SK-N-SH (cell line): ENCODE measurements at regions not wholly inside any gene's neighbourhood (a gene's known extent, or its start where the extent isn't known, plus 50 kb on each side); places are given as distances from the start of the nearest gene placed in this dataset.

ENCODE experiments used
- CTCF ChIA-PET: fragments of 300-600, 350-600 bp; formaldehyde crosslinking; extraction: SDS; loops from one replicate; lab custom pipeline; 2021; lab: Yijun Ruan, JAX
- POLR2A ChIA-PET: fragments of 350-600 bp; sonication (Branson Sonifier 250); formaldehyde crosslinking; extraction: SDS; loops from one replicate; lab custom pipeline; 2020; ENCODE audit warnings: antibody characterized with exemption, inconsistent platforms; lab: Yijun Ruan, JAX
- DNase-seq: peaks from one replicate; pipeline ENCODE4 v3.0.0; 2012
- H2AFZ ChIP-seq: fragments of 200-600 bp; sonication (generic); 2 replicates; pipeline ENCODE4 v1.8.1; 2016; ENCODE audit warnings: antibody characterized with exemption, mild to moderate bottlenecking, low read depth
- H3F3A ChIP-seq: fragments of 200-600 bp; sonication (generic); replicated peaks from 2 replicates; pipeline ENCODE3; 2016; ENCODE audit warnings: antibody characterized with exemption, mild to moderate bottlenecking; ENCODE audit not compliant: insufficient read depth
- H3K27ac ChIP-seq, 2 experiments: fragments of 200-500 bp in 1 of 2; fragments of 200-600 bp in 1 of 2; sonication (Bioruptor generic) in 1 of 2; sonication (generic), shearing (Covaris generic) in 1 of 2; 2 replicates each; pipeline versions ENCODE4 v1.5.1 to v1.6.1; 2014 to 2016; ENCODE audit warnings: low read depth in 2 of 2, inconsistent platforms in 1 of 2, low read length in 1 of 2, mild to moderate bottlenecking in 1 of 2, mixed read lengths in 1 of 2
- H3K27me3 ChIP-seq: fragments of 200-600 bp; sonication (generic), shearing (Covaris generic); 2 replicates; pipeline ENCODE4 v1.6.1; 2016; ENCODE audit warnings: mixed run types; ENCODE audit not compliant: insufficient read depth
- H3K36me3 ChIP-seq, 2 experiments: fragments of 200-500 bp in 1 of 2; fragments of 200-600 bp in 1 of 2; sonication (Bioruptor generic) in 1 of 2; sonication (generic) in 1 of 2; replicated peaks in 1 of 2; 2 replicates each; pipeline versions ENCODE3 to v1.5.1; 2014 to 2016; ENCODE audit warnings: low read length in 1 of 2, mild to moderate bottlenecking in 1 of 2; ENCODE audit not compliant: insufficient read depth in 2 of 2, control insufficient read depth in 1 of 2
- H3K4me1 ChIP-seq, 2 experiments: fragments of 200-500 bp in 1 of 2; fragments of 200-600 bp in 1 of 2; sonication (Bioruptor generic) in 1 of 2; sonication (generic), shearing (Covaris generic) in 1 of 2; 2 replicates each; pipeline versions ENCODE4 v1.5.1 to v1.6.1; 2014 to 2016; ENCODE audit warnings: low read depth in 1 of 2, low read length in 1 of 2, mixed run types in 1 of 2; ENCODE audit not compliant: insufficient read depth in 2 of 2, control insufficient read depth in 1 of 2
- H3K4me2 ChIP-seq: fragments of 200-600 bp; sonication (generic), shearing (Covaris generic); 2 replicates; pipeline ENCODE4 v1.6.1; 2017; ENCODE audit warnings: mixed run types
- H3K4me3 ChIP-seq, 2 experiments: fragments of 200-500 bp in 1 of 2; fragments of 200-600 bp in 1 of 2; sonication (Bioruptor generic) in 1 of 2; sonication (generic), shearing (Covaris generic) in 1 of 2; 2 replicates each; pipeline versions ENCODE4 v1.5.1 to v1.8.1; 2014 to 2016; ENCODE audit warnings: low read depth in 2 of 2, inconsistent platforms in 1 of 2, low read length in 1 of 2, mild to moderate bottlenecking in 1 of 2, mixed read lengths in 1 of 2, moderate library complexity in 1 of 2
- H3K79me2 ChIP-seq: fragments of 200-600 bp; sonication (generic); 2 replicates; pipeline ENCODE4 v1.8.1; 2017; ENCODE audit warnings: mild to moderate bottlenecking; ENCODE audit not compliant: insufficient read depth
- H3K9ac ChIP-seq: fragments of 200-600 bp; sonication (generic); 2 replicates; pipeline ENCODE4 v1.6.1; 2017; ENCODE audit warnings: mixed run types
- H3K9me2 ChIP-seq: fragments of 200-600 bp; sonication (generic); 2 replicates; pipeline ENCODE4 v1.6.1; 2017; ENCODE audit warnings: mixed run types
- H3K9me3 ChIP-seq: fragments of 200-600 bp; sonication (generic); 2 replicates; pipeline ENCODE4 v1.6.1; 2017; ENCODE audit warnings: mixed run types, mild to moderate bottlenecking, moderate library complexity
- H4K20me1 ChIP-seq: fragments of 200-600 bp; sonication (generic); 2 replicates; pipeline ENCODE4 v1.6.1; 2017; ENCODE audit warnings: mild to moderate bottlenecking, mixed run types; ENCODE audit not compliant: insufficient read depth
- EP300 ChIP-seq, 2 experiments: IDR thresholded peaks; 2 replicates each; pipeline versions ENCODE4 v1.4.0 to v1.6.1; 2012; ENCODE audit warnings: borderline replicate concordance in 1 of 2, low read depth in 1 of 2, low read length in 1 of 2
- EZH2phosphoT487 ChIP-seq: fragments of 200-600 bp; sonication (generic); IDR thresholded peaks from 2 replicates; pipeline ENCODE4 v1.6.1; 2017; ENCODE audit warnings: low read depth, mixed run types, mild to moderate bottlenecking, antibody characterized with exemption, moderate library complexity, borderline replicate concordance
- FOXJ3 ChIP-seq: sonication (generic); formaldehyde crosslinking; IDR thresholded peaks from 2 replicates; pipeline ENCODE4 v1.5.1; 2020; ENCODE audit warnings: mild to moderate bottlenecking, missing genetic modification reagents
- GABPA ChIP-seq: IDR thresholded peaks from 2 replicates; pipeline ENCODE4 v1.4.0; 2012; ENCODE audit warnings: low read depth, mild to moderate bottlenecking
- GATA2 ChIP-seq: sonication (generic); formaldehyde crosslinking; IDR thresholded peaks from 2 replicates; pipeline ENCODE4 v1.5.0; 2020; ENCODE audit warnings: mild to moderate bottlenecking, missing genetic modification reagents
- JUND ChIP-seq: IDR thresholded peaks from 2 replicates; pipeline ENCODE4 v1.4.0; 2012
- MEF2A ChIP-seq: IDR thresholded peaks from 2 replicates; pipeline ENCODE4 v1.4.0; 2012; ENCODE audit warnings: low read depth, borderline replicate concordance
- MXI1 ChIP-seq: IDR thresholded peaks from 2 replicates; pipeline ENCODE4 v1.6.1; 2012; ENCODE audit warnings: mild to moderate bottlenecking, low read depth, low read length, improper control_type of control experiment
- NFIC ChIP-seq: IDR thresholded peaks from 2 replicates; pipeline ENCODE4 v1.4.0; 2012; ENCODE audit warnings: borderline replicate concordance
- NRF1 ChIP-seq: IDR thresholded peaks from 2 replicates; pipeline ENCODE4 v1.6.1; 2012; ENCODE audit warnings: low read depth, mild to moderate bottlenecking, low read length
- POLR2AphosphoS5 ChIP-seq: IDR thresholded peaks from 2 replicates; pipeline ENCODE4 v1.6.1; 2012; ENCODE audit warnings: low read depth, low read length
- RAD21 ChIP-seq: IDR thresholded peaks from 2 replicates; pipeline ENCODE4 v1.6.1; 2012; ENCODE audit warnings: mild to moderate bottlenecking, low read length
- RCOR1 ChIP-seq: fragments of 150-350 bp; IDR thresholded peaks from 2 replicates; pipeline ENCODE4 v1.6.1; 2017; ENCODE audit warnings: antibody characterized with exemption, low read length
- RFX5 ChIP-seq: IDR thresholded peaks from 2 replicates; pipeline ENCODE4 v1.6.1; 2012; ENCODE audit warnings: mild to moderate bottlenecking, improper control_type of control experiment, low read length
- RXRA ChIP-seq: IDR thresholded peaks from 2 replicates; pipeline ENCODE4 v1.4.0; 2012; ENCODE audit warnings: low read depth, mild to moderate bottlenecking, borderline replicate concordance
- SIN3A ChIP-seq: IDR thresholded peaks from 2 replicates; pipeline ENCODE4 v1.6.1; 2012; ENCODE audit warnings: low read depth, mild to moderate bottlenecking, low read length, moderate library complexity, borderline replicate concordance
- TAF1 ChIP-seq: IDR thresholded peaks from 2 replicates; pipeline ENCODE4 v1.6.1; 2012; ENCODE audit warnings: low read depth, mild to moderate bottlenecking, low read length, moderate library complexity, borderline replicate concordance
- TCF12 ChIP-seq: IDR thresholded peaks from 2 replicates; pipeline ENCODE4 v1.4.0; 2012
- TEAD4 ChIP-seq: IDR thresholded peaks from 2 replicates; pipeline ENCODE4 v1.4.0; 2012; ENCODE audit warnings: mild to moderate bottlenecking, borderline replicate concordance; ENCODE audit not compliant: insufficient read depth
- WGBS: methylation state at CpG from one replicate; pipeline ENCODE4 v1.1.6; 2017; ENCODE audit warnings: low lambda C conversion rate; 5-methylcytosine and 5-hydroxymethylcytosine counted together
- TF ChIP-seq, protein P1 (sequence below): fragments of 200-600 bp; sonication (generic); IDR thresholded peaks from 2 replicates; pipeline ENCODE4 v1.6.1; 2017; ENCODE audit warnings: antibody characterized with exemption, mild to moderate bottlenecking, moderate library complexity
- TF ChIP-seq, protein P2 (sequence below): IDR thresholded peaks from 2 replicates; pipeline ENCODE4 v1.4.0; 2012; ENCODE audit warnings: low read depth, borderline replicate concordance
- TF ChIP-seq, protein P3 (sequence below): fragments of 150-350 bp; IDR thresholded peaks from 2 replicates; pipeline ENCODE4 v1.6.1; 2016; ENCODE audit warnings: mild to moderate bottlenecking, low read depth, low read length
- TF ChIP-seq, protein P4 (sequence below): IDR thresholded peaks from 2 replicates; pipeline ENCODE4 v1.4.0; 2012; ENCODE audit warnings: low read depth, borderline replicate concordance
- TF ChIP-seq, protein P5 (sequence below): IDR thresholded peaks from 2 replicates; pipeline ENCODE4 v1.6.1; 2012; ENCODE audit warnings: mild to moderate bottlenecking, low read depth, low read length, moderate library complexity
- TF ChIP-seq, protein P6 (sequence below): IDR thresholded peaks from 2 replicates; pipeline ENCODE4 v1.4.0; 2012; ENCODE audit warnings: low read depth

DNA sequence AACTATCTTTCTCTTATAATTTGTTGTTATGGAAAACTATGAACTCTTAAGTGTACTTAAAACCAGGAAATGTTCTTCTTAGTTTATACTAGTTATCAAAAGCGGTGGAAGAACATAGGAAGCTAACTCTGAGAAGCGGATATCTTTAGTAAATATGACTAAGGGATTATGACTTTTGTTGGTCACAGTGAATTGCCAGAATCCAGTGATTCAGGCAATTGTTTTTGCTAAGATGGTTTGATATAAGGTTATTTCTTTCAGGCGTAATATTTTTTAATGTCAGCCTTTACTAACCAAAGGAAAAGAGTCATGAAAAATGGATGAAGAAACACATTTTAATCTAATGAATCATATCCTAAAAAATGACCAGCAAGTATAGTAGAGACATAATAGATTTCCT lies 473.5 kb downstream of the FOXG1 start:
- Histone ChIP-seq H3K9ac (peak overlapping the region; percentile 53; the same call in 1 of the 2 replicates), H4K20me1 (no peaks in the 10 kb centered on the region), H3K27me3 (no peaks in the 10 kb centered on the region), H3K4me2 (peak overlapping the region; percentile 44; the same call in 1 of the 2 replicates), H3F3A (peaks cover 56% of the 10 kb centered on the region), H3K36me3 (no peaks in the 10 kb centered on the region), H3K79me2 (no peaks in the 10 kb centered on the region), H3K27ac (peak overlapping the region; percentile 28 to 95; a peak in 3 of 4 replicates), H3K4me1 (peaks cover 0 to 65% of the 10 kb centered on the region in 2 experiments; a peak in 2 of 4 replicates), H2AFZ (0 out of 2 replicates have a peak overlapping the region, but pooled peaks have one; percentile 25), H3K4me3 (no peak overlapping the region), H3K9me2 (no peaks in the 10 kb centered on the region), H3K9me3 (no peaks in the 10 kb centered on the region)
- DNase-seq: no peak
- ChIA-PET CTCF (no interaction called here), POLR2A (no interaction called here)
- 5% methylated on average over 3 of the region's 3 CpGs for WGBS
- TF ChIP-seq MXI1 (no peak), GABPA (0 out of 2 replicates have a peak, but pooled peaks have one; percentile 17), POLR2AphosphoS5 (peak; percentile 34; the same call in 1 of the 2 replicates), EZH2phosphoT487 (no peak), TEAD4 (peak; percentile 88), RAD21 (no peak), RCOR1 (no peak), FOXJ3 (CRISPR knock-in tag) (no peak), TCF12 (peak; percentile 90), TAF1 (no peak), NFIC (peak; percentile 79; the same call in 1 of the 2 replicates), JUND (peak; percentile 96), GATA2 (CRISPR knock-in tag) (no peak), EP300 (IDR thresholded peaks at IDR 0.05; ENCODE audit: borderline replicate concordance in 1 of 2, low read depth in 1 of 2, low read length in 1 of 2) (peak in 1 of 2 experiments; percentile 93; a peak in 2 of 4 replicates), MEF2A (peak; percentile 82), NRF1 (no peak), RFX5 (no peak), SIN3A (no peak), RXRA (peak; percentile 39)
- TF ChIP-seq, protein P1, sequence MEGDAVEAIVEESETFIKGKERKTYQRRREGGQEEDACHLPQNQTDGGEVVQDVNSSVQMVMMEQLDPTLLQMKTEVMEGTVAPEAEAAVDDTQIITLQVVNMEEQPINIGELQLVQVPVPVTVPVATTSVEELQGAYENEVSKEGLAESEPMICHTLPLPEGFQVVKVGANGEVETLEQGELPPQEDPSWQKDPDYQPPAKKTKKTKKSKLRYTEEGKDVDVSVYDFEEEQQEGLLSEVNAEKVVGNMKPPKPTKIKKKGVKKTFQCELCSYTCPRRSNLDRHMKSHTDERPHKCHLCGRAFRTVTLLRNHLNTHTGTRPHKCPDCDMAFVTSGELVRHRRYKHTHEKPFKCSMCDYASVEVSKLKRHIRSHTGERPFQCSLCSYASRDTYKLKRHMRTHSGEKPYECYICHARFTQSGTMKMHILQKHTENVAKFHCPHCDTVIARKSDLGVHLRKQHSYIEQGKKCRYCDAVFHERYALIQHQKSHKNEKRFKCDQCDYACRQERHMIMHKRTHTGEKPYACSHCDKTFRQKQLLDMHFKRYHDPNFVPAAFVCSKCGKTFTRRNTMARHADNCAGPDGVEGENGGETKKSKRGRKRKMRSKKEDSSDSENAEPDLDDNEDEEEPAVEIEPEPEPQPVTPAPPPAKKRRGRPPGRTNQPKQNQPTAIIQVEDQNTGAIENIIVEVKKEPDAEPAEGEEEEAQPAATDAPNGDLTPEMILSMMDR: no peak
- TF ChIP-seq, protein P2, sequence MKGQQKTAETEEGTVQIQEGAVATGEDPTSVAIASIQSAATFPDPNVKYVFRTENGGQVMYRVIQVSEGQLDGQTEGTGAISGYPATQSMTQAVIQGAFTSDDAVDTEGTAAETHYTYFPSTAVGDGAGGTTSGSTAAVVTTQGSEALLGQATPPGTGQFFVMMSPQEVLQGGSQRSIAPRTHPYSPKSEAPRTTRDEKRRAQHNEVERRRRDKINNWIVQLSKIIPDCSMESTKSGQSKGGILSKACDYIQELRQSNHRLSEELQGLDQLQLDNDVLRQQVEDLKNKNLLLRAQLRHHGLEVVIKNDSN: no peak
- TF ChIP-seq, protein P3, sequence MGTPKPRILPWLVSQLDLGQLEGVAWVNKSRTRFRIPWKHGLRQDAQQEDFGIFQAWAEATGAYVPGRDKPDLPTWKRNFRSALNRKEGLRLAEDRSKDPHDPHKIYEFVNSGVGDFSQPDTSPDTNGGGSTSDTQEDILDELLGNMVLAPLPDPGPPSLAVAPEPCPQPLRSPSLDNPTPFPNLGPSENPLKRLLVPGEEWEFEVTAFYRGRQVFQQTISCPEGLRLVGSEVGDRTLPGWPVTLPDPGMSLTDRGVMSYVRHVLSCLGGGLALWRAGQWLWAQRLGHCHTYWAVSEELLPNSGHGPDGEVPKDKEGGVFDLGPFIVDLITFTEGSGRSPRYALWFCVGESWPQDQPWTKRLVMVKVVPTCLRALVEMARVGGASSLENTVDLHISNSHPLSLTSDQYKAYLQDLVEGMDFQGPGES: no peak
- TF ChIP-seq, protein P4, sequence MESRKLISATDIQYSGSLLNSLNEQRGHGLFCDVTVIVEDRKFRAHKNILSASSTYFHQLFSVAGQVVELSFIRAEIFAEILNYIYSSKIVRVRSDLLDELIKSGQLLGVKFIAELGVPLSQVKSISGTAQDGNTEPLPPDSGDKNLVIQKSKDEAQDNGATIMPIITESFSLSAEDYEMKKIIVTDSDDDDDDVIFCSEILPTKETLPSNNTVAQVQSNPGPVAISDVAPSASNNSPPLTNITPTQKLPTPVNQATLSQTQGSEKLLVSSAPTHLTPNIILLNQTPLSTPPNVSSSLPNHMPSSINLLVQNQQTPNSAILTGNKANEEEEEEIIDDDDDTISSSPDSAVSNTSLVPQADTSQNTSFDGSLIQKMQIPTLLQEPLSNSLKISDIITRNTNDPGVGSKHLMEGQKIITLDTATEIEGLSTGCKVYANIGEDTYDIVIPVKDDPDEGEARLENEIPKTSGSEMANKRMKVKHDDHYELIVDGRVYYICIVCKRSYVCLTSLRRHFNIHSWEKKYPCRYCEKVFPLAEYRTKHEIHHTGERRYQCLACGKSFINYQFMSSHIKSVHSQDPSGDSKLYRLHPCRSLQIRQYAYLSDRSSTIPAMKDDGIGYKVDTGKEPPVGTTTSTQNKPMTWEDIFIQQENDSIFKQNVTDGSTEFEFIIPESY: peak; percentile 68; the same call in 1 of the 2 replicates
- TF ChIP-seq, protein P5, sequence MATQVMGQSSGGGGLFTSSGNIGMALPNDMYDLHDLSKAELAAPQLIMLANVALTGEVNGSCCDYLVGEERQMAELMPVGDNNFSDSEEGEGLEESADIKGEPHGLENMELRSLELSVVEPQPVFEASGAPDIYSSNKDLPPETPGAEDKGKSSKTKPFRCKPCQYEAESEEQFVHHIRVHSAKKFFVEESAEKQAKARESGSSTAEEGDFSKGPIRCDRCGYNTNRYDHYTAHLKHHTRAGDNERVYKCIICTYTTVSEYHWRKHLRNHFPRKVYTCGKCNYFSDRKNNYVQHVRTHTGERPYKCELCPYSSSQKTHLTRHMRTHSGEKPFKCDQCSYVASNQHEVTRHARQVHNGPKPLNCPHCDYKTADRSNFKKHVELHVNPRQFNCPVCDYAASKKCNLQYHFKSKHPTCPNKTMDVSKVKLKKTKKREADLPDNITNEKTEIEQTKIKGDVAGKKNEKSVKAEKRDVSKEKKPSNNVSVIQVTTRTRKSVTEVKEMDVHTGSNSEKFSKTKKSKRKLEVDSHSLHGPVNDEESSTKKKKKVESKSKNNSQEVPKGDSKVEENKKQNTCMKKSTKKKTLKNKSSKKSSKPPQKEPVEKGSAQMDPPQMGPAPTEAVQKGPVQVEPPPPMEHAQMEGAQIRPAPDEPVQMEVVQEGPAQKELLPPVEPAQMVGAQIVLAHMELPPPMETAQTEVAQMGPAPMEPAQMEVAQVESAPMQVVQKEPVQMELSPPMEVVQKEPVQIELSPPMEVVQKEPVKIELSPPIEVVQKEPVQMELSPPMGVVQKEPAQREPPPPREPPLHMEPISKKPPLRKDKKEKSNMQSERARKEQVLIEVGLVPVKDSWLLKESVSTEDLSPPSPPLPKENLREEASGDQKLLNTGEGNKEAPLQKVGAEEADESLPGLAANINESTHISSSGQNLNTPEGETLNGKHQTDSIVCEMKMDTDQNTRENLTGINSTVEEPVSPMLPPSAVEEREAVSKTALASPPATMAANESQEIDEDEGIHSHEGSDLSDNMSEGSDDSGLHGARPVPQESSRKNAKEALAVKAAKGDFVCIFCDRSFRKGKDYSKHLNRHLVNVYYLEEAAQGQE: no peak
- TF ChIP-seq, protein P6, sequence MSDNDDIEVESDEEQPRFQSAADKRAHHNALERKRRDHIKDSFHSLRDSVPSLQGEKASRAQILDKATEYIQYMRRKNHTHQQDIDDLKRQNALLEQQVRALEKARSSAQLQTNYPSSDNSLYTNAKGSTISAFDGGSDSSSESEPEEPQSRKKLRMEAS: no peak
